ENCODE measurements at regions not wholly inside any gene's neighbourhood (a gene's known extent, or its start where the extent isn't known, plus 50 kb on each side); places are given as distances from the start of the nearest gene placed in this dataset.
A peak's percentile ranks its signal among the peaks of the same experiment; 100 is the strongest.

GRCh38 chr21:16583556-16583955 is 853.8 kb downstream of the USP25 start:
- 79 to 92% methylated on average over 1 of the region's 1 CpG for WGBS, 2 experiments (ENCODE audit: low coverage in 1 of 2, low lambda C conversion rate in 2 of 2, missing lambda C conversion rate in 2 of 2)
- Histone ChIP-seq H4K20me1 (ENCODE audit: insufficient read depth) (no peaks in the 10 kb centered on the region), H3K27ac (no peak overlapping the region), H3K4me3 (no peak overlapping the region), H3K9me3 (ENCODE audit: low read depth) (no peaks in the 10 kb centered on the region), H3F3A (ENCODE audit: insufficient read depth) (peaks cover 25% of the 10 kb centered on the region), H3K4me1 (ENCODE audit: insufficient read depth) (peaks cover 32% of the 10 kb centered on the region), H2AFZ (no peak overlapping the region), H3K4me2 (ENCODE audit: unreplicated experiment) (no peak overlapping the region), H3K79me2 (ENCODE audit: insufficient read depth) (no peaks in the 10 kb centered on the region), H3K36me3 (ENCODE audit: low read depth) (no peaks in the 10 kb centered on the region), H3K9ac (no peak overlapping the region), H3K27me3 (replicated peaks; ENCODE audit: insufficient read depth) (no peaks in the 10 kb centered on the region), H3K9me2 (ENCODE audit: insufficient read depth) (no peaks in the 10 kb centered on the region)
- in situ Hi-C loops (cut with MboI), result loop anchor here (25.0 kb wide), 1 partner anchor 496 kb away; no protein-coding TSS in a partner anchor
- no peak for DNase-seq
- TF ChIP-seq EZH2 (IDR thresholded peaks at IDR 0.05; ENCODE audit: insufficient read depth, poor library complexity, severe bottlenecking) (no peak), EZH2phosphoT487 (IDR thresholded peaks at IDR 0.05; ENCODE audit: insufficient read depth, low read depth) (no peak)

GRCh38 chr21:16584756-16585155 is 855.0 kb downstream of the USP25 start:
- Histone ChIP-seq H2AFZ (0 out of 2 replicates have a peak overlapping the region, but pooled peaks have one; percentile 11), H3K9me2 (ENCODE audit: insufficient read depth) (no peaks in the 10 kb centered on the region), H3K36me3 (ENCODE audit: low read depth) (no peaks in the 10 kb centered on the region), H4K20me1 (ENCODE audit: insufficient read depth) (no peaks in the 10 kb centered on the region), H3K79me2 (ENCODE audit: insufficient read depth) (no peaks in the 10 kb centered on the region), H3K9ac (no peak overlapping the region), H3K27me3 (replicated peaks; ENCODE audit: insufficient read depth) (no peaks in the 10 kb centered on the region), H3K4me1 (ENCODE audit: insufficient read depth) (peaks cover 34% of the 10 kb centered on the region), H3K4me2 (ENCODE audit: unreplicated experiment) (no peak overlapping the region), H3K9me3 (ENCODE audit: low read depth) (no peaks in the 10 kb centered on the region), H3K27ac (no peak overlapping the region), H3K4me3 (no peak overlapping the region), H3F3A (ENCODE audit: insufficient read depth) (peaks cover 25% of the 10 kb centered on the region)
- in situ Hi-C loops (cut with MboI), result loop anchor here (25.0 kb wide), 1 partner anchor 497 kb away; no protein-coding TSS in a partner anchor
- 13 to 23% methylated on average over 1 of the region's 1 CpG for WGBS, 2 experiments (ENCODE audit: low coverage in 1 of 2, low lambda C conversion rate in 2 of 2, missing lambda C conversion rate in 2 of 2)
- no peak for DNase-seq
- TF ChIP-seq EZH2phosphoT487 (IDR thresholded peaks at IDR 0.05; ENCODE audit: insufficient read depth, low read depth) (no peak), EZH2 (IDR thresholded peaks at IDR 0.05; ENCODE audit: insufficient read depth, poor library complexity, severe bottlenecking) (no peak)

GRCh38 chr21:16585896-16586295 is 856.1 kb downstream of the USP25 start:
- H3K4me1 ChIP-seq (ENCODE audit: insufficient read depth), result peaks cover 34% of the 10 kb centered on the region
- DNase-seq, result no peak
- no peaks in the 10 kb centered on the region for H3K79me2 ChIP-seq (ENCODE audit: insufficient read depth)
- no peaks in the 10 kb centered on the region for H3K9me3 ChIP-seq (ENCODE audit: low read depth)
- H3K27ac ChIP-seq, result no peak overlapping the region
- H3F3A ChIP-seq (ENCODE audit: insufficient read depth), result peaks cover 25% of the 10 kb centered on the region
- TF ChIP-seq EZH2phosphoT487 (IDR thresholded peaks at IDR 0.05; ENCODE audit: insufficient read depth, low read depth), result no peak
- TF ChIP-seq EZH2 (IDR thresholded peaks at IDR 0.05; ENCODE audit: insufficient read depth, poor library complexity, severe bottlenecking), result no peak
- in situ Hi-C loops (cut with MboI), result loop anchor here (25.0 kb wide), 1 partner anchor 499 kb away; no protein-coding TSS in a partner anchor
- no peak overlapping the region for H3K9ac ChIP-seq
- no peaks in the 10 kb centered on the region for H3K27me3 ChIP-seq (replicated peaks; ENCODE audit: insufficient read depth)
- 78 to 80% methylated on average over 3 of the region's 3 CpGs for WGBS, 2 experiments (ENCODE audit: low coverage in 1 of 2, low lambda C conversion rate in 2 of 2, missing lambda C conversion rate in 2 of 2)
- no peaks in the 10 kb centered on the region for H4K20me1 ChIP-seq (ENCODE audit: insufficient read depth)
- H2AFZ ChIP-seq, result no peak overlapping the region
- no peaks in the 10 kb centered on the region for H3K9me2 ChIP-seq (ENCODE audit: insufficient read depth)
- no peak overlapping the region for H3K4me2 ChIP-seq (ENCODE audit: unreplicated experiment)
- H3K36me3 ChIP-seq (ENCODE audit: low read depth), result no peaks in the 10 kb centered on the region
- H3K4me3 ChIP-seq, result no peak overlapping the region

GRCh38 chr21:16587141-16587581 is 857.4 kb downstream of the USP25 start:
- Histone ChIP-seq H3K36me3 (ENCODE audit: low read depth) (no peaks in the 10 kb centered on the region), H3K79me2 (ENCODE audit: insufficient read depth) (no peaks in the 10 kb centered on the region), H3K27me3 (replicated peaks; ENCODE audit: insufficient read depth) (no peaks in the 10 kb centered on the region), H4K20me1 (ENCODE audit: insufficient read depth) (no peaks in the 10 kb centered on the region), H2AFZ (peak overlapping the region; percentile 72), H3K4me2 (ENCODE audit: unreplicated experiment) (peak overlapping the region; percentile 91), H3K9me2 (ENCODE audit: insufficient read depth) (no peaks in the 10 kb centered on the region), H3K4me3 (peak overlapping the region; percentile 80), H3K9ac (peak overlapping the region; percentile 62), H3K4me1 (ENCODE audit: insufficient read depth) (peaks cover 34% of the 10 kb centered on the region), H3K9me3 (ENCODE audit: low read depth) (no peaks in the 10 kb centered on the region), H3F3A (ENCODE audit: insufficient read depth) (peaks cover 25% of the 10 kb centered on the region), H3K27ac (peak overlapping the region; percentile 85)
- no peak for TF ChIP-seq EZH2 (IDR thresholded peaks at IDR 0.05; ENCODE audit: insufficient read depth, poor library complexity, severe bottlenecking)
- no peak for TF ChIP-seq EZH2phosphoT487 (IDR thresholded peaks at IDR 0.05; ENCODE audit: insufficient read depth, low read depth)
- in situ Hi-C loops (cut with MboI), result loop anchor here (25.0 kb wide), 1 partner anchor 500 kb away; no protein-coding TSS in a partner anchor
- 17 to 19% methylated on average over 6 of the region's 6 CpGs for WGBS, 2 experiments (ENCODE audit: low coverage in 1 of 2, low lambda C conversion rate in 2 of 2, missing lambda C conversion rate in 2 of 2)
- DNase-seq, result peak; percentile 80

Measured in GM23248 (cell line).